ENCODE measurements at regions not wholly inside any gene's neighbourhood (a gene's known extent, or its start where the extent isn't known, plus 50 kb on each side); places are given as distances from the start of the nearest gene placed in this dataset.

DNA sequence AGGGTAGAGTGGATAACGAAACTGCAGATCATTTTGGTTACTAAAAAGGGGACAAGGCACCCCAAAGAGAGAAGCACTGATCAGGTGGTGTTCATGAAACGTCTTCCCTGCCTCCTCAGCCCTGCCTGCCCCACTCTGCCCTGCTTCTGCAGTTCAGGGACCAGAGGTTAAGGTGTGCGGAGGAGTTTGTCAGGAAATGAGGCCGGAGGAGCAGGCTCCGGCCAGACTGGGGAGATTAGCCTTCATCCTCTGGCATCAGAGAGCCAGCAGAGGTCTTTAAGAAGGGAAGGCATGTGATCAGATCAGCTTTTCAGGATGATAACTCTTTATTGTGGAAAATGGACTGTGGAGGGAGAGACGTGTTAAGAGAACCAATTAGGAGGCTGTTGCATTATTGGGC lies 291.9 kb upstream of the NR5A2 start:
- ChIA-PET CTCF (no interaction called here), POLR2A (no interaction called here), RAD21 (ENCODE audit: unreplicated experiment) (no interaction called here), SMC1A (ENCODE audit: uncharacterized antibody, unreplicated experiment) (no interaction called here)
- Histone ChIP-seq H3K36me3 (ENCODE audit: control insufficient read depth in 2 of 2, insufficient read depth in 2 of 2, low read length in 1 of 2) (no peaks in the 10 kb centered on the region), H3K9ac (ENCODE audit: control insufficient read depth, insufficient read depth, low read length) (no peak overlapping the region), H3K79me2 (ENCODE audit: control insufficient read depth, insufficient read depth, low read length) (no peaks in the 10 kb centered on the region), H3K27me3 (replicated peaks in 1 of 2; ENCODE audit: control insufficient read depth in 2 of 2, insufficient read depth in 2 of 2, low read length in 1 of 2) (no peaks in the 10 kb centered on the region), H3K9me3 (replicated peaks; ENCODE audit: control insufficient read depth, insufficient read depth, low read length) (no peaks in the 10 kb centered on the region), H3K4me1 (ENCODE audit: control insufficient read depth, insufficient read depth, low read length) (no peaks in the 10 kb centered on the region), H3K4me3 (no peak overlapping the region), H3K27ac (ENCODE audit: control insufficient read depth, insufficient read depth) (no peak overlapping the region), H3K4me2 (ENCODE audit: control insufficient read depth, insufficient read depth) (no peak overlapping the region), H2AFZ (ENCODE audit: control insufficient read depth, low read depth, low read length) (no peak overlapping the region), H4K20me1 (ENCODE audit: control insufficient read depth, insufficient read depth) (no peaks in the 10 kb centered on the region)
- ATAC-seq = no peak
- DNase-seq (ENCODE audit: low read depth, low spot score) = no peak
- BruUV-seq (replicated peaks) = no TSS peak
- FAIRE-seq = no peak
- TF ChIP-seq PAX5 (IDR thresholded peaks at IDR 0.05; ENCODE audit: borderline replicate concordance, low read depth, low read length) = no peak
- TF ChIP-seq SMAD5 (IDR thresholded peaks at IDR 0.05; ENCODE audit: low read depth) = no peak
- no peak for TF ChIP-seq SREBF1 (IDR thresholded peaks at IDR 0.05; ENCODE audit: low read length)
- TF ChIP-seq SRF (IDR thresholded peaks at IDR 0.05; ENCODE audit: low read depth in 2 of 2, low read length in 2 of 2) = no peak
- TF ChIP-seq CEBPB (IDR thresholded peaks at IDR 0.05; ENCODE audit: borderline replicate concordance in 1 of 2, low read depth in 2 of 2, low read length in 2 of 2) = no peak
- TF ChIP-seq FOXM1 (IDR thresholded peaks at IDR 0.05; ENCODE audit: low read depth, low read length) = no peak
- TF ChIP-seq RB1 (IDR thresholded peaks at IDR 0.05; ENCODE audit: borderline replicate concordance) = no peak
- no peak for TF ChIP-seq MYC (IDR thresholded peaks at IDR 0.05; ENCODE audit: insufficient read depth, insufficient read length, insufficient replicate concordance, low read length, severe bottlenecking)
- no peak for TF ChIP-seq RAD21 (IDR thresholded peaks at IDR 0.05; ENCODE audit: insufficient read depth, low read depth, low read length)
- TF ChIP-seq POLR2AphosphoS5 (IDR thresholded peaks at IDR 0.05; ENCODE audit: low read length) = no peak
- no peak for TF ChIP-seq TBL1XR1 (IDR thresholded peaks at IDR 0.05; ENCODE audit: low read depth, low read length)
- intact Hi-C loops (cut with micrococcal nuclease; ENCODE audit: unreplicated experiment) = no loop called here
- WGBS (ENCODE audit: insufficient coverage, insufficient replicate concordance, low lambda C conversion rate, missing lambda C conversion rate) = 32% methylated on average over 6 of the region's 6 CpGs
- in situ Hi-C loops (cut with MboI) = no loop called here
